NT2/D1 (cell line): ENCODE measurements at regions not wholly inside any gene's neighbourhood (a gene's known extent, or its start where the extent isn't known, plus 50 kb on each side); places are given as distances from the start of the nearest gene placed in this dataset.

Source experiments
- YY1 ChIP-seq: IDR thresholded peaks from 2 replicates; pipeline ENCODE4 v1.6.1; 2011; ENCODE audit not compliant: insufficient read length, insufficient read depth
- ZNF274 ChIP-seq: IDR thresholded peaks from 2 replicates; pipeline ENCODE4 v1.6.1; 2011; ENCODE audit warnings: mild to moderate bottlenecking, low read depth, low read length

GRCh38 chr3:86744051-86744450 is 246.9 kb downstream of the VGLL3 start:
- TF ChIP-seq YY1 (no peak), ZNF274 (no peak)
